SK-N-SH (cell line): ENCODE measurements at regions not wholly inside any gene's neighbourhood (a gene's known extent, or its start where the extent isn't known, plus 50 kb on each side); places are given as distances from the start of the nearest gene placed in this dataset.
A peak's percentile ranks its signal among the peaks of the same experiment; 100 is the strongest.
"Not testable (repeated sequence)": the region's sequence is repeated elsewhere in the genome, so short reads cannot be mapped to it uniquely, and the experiment has no call there.

Source experiments
- CTCF ChIA-PET: fragments of 300-600, 350-600 bp; formaldehyde crosslinking; extraction: SDS; loops from one replicate; lab custom pipeline; 2021; lab: Yijun Ruan, JAX
- POLR2A ChIA-PET: fragments of 350-600 bp; sonication (Branson Sonifier 250); formaldehyde crosslinking; extraction: SDS; loops from one replicate; lab custom pipeline; 2020; ENCODE audit warnings: antibody characterized with exemption, inconsistent platforms; lab: Yijun Ruan, JAX
- DNase-seq: peaks from one replicate; pipeline ENCODE4 v3.0.0; 2012
- H2AFZ ChIP-seq: fragments of 200-600 bp; sonication (generic); 2 replicates; pipeline ENCODE4 v1.8.1; 2016; ENCODE audit warnings: antibody characterized with exemption, mild to moderate bottlenecking, low read depth
- H3F3A ChIP-seq: fragments of 200-600 bp; sonication (generic); replicated peaks from 2 replicates; pipeline ENCODE3; 2016; ENCODE audit warnings: antibody characterized with exemption, mild to moderate bottlenecking; ENCODE audit not compliant: insufficient read depth
- H3K27ac ChIP-seq, 2 experiments: fragments of 200-500 bp in 1 of 2; fragments of 200-600 bp in 1 of 2; sonication (Bioruptor generic) in 1 of 2; sonication (generic), shearing (Covaris generic) in 1 of 2; 2 replicates each; pipeline versions ENCODE4 v1.5.1 to v1.6.1; 2014 to 2016; ENCODE audit warnings: low read depth in 2 of 2, inconsistent platforms in 1 of 2, low read length in 1 of 2, mild to moderate bottlenecking in 1 of 2, mixed read lengths in 1 of 2
- H3K27me3 ChIP-seq: fragments of 200-600 bp; sonication (generic), shearing (Covaris generic); 2 replicates; pipeline ENCODE4 v1.6.1; 2016; ENCODE audit warnings: mixed run types; ENCODE audit not compliant: insufficient read depth
- H3K36me3 ChIP-seq, 2 experiments: fragments of 200-500 bp in 1 of 2; fragments of 200-600 bp in 1 of 2; sonication (Bioruptor generic) in 1 of 2; sonication (generic) in 1 of 2; replicated peaks in 1 of 2; 2 replicates each; pipeline versions ENCODE3 to v1.5.1; 2014 to 2016; ENCODE audit warnings: low read length in 1 of 2, mild to moderate bottlenecking in 1 of 2; ENCODE audit not compliant: insufficient read depth in 2 of 2, control insufficient read depth in 1 of 2
- H3K4me1 ChIP-seq, 2 experiments: fragments of 200-500 bp in 1 of 2; fragments of 200-600 bp in 1 of 2; sonication (Bioruptor generic) in 1 of 2; sonication (generic), shearing (Covaris generic) in 1 of 2; 2 replicates each; pipeline versions ENCODE4 v1.5.1 to v1.6.1; 2014 to 2016; ENCODE audit warnings: low read depth in 1 of 2, low read length in 1 of 2, mixed run types in 1 of 2; ENCODE audit not compliant: insufficient read depth in 2 of 2, control insufficient read depth in 1 of 2
- H3K4me2 ChIP-seq: fragments of 200-600 bp; sonication (generic), shearing (Covaris generic); 2 replicates; pipeline ENCODE4 v1.6.1; 2017; ENCODE audit warnings: mixed run types
- H3K4me3 ChIP-seq, 2 experiments: fragments of 200-500 bp in 1 of 2; fragments of 200-600 bp in 1 of 2; sonication (Bioruptor generic) in 1 of 2; sonication (generic), shearing (Covaris generic) in 1 of 2; 2 replicates each; pipeline versions ENCODE4 v1.5.1 to v1.8.1; 2014 to 2016; ENCODE audit warnings: low read depth in 2 of 2, inconsistent platforms in 1 of 2, low read length in 1 of 2, mild to moderate bottlenecking in 1 of 2, mixed read lengths in 1 of 2, moderate library complexity in 1 of 2
- H3K79me2 ChIP-seq: fragments of 200-600 bp; sonication (generic); 2 replicates; pipeline ENCODE4 v1.8.1; 2017; ENCODE audit warnings: mild to moderate bottlenecking; ENCODE audit not compliant: insufficient read depth
- H3K9ac ChIP-seq: fragments of 200-600 bp; sonication (generic); 2 replicates; pipeline ENCODE4 v1.6.1; 2017; ENCODE audit warnings: mixed run types
- H3K9me2 ChIP-seq: fragments of 200-600 bp; sonication (generic); 2 replicates; pipeline ENCODE4 v1.6.1; 2017; ENCODE audit warnings: mixed run types
- H3K9me3 ChIP-seq: fragments of 200-600 bp; sonication (generic); 2 replicates; pipeline ENCODE4 v1.6.1; 2017; ENCODE audit warnings: mixed run types, mild to moderate bottlenecking, moderate library complexity
- H4K20me1 ChIP-seq: fragments of 200-600 bp; sonication (generic); 2 replicates; pipeline ENCODE4 v1.6.1; 2017; ENCODE audit warnings: mild to moderate bottlenecking, mixed run types; ENCODE audit not compliant: insufficient read depth
- CHD2 ChIP-seq: fragments of 150-350 bp; IDR thresholded peaks from 2 replicates; pipeline ENCODE4 v1.6.1; 2018; ENCODE audit warnings: low read length; ENCODE audit not compliant: partially characterized antibody
- FOSL2 ChIP-seq: IDR thresholded peaks from 2 replicates; pipeline ENCODE4 v1.4.0; 2012; ENCODE audit warnings: low read depth, mild to moderate bottlenecking, moderate library complexity, borderline replicate concordance
- FOXM1 ChIP-seq: IDR thresholded peaks from 2 replicates; pipeline ENCODE4 v1.4.0; 2012; ENCODE audit warnings: low read depth, mild to moderate bottlenecking
- GABPA ChIP-seq: IDR thresholded peaks from 2 replicates; pipeline ENCODE4 v1.4.0; 2012; ENCODE audit warnings: low read depth, mild to moderate bottlenecking
- MEF2A ChIP-seq: IDR thresholded peaks from 2 replicates; pipeline ENCODE4 v1.4.0; 2012; ENCODE audit warnings: low read depth, borderline replicate concordance
- MXI1 ChIP-seq: IDR thresholded peaks from 2 replicates; pipeline ENCODE4 v1.6.1; 2012; ENCODE audit warnings: mild to moderate bottlenecking, low read depth, low read length, improper control_type of control experiment
- NFIC ChIP-seq: IDR thresholded peaks from 2 replicates; pipeline ENCODE4 v1.4.0; 2012; ENCODE audit warnings: borderline replicate concordance
- POLR2AphosphoS5 ChIP-seq: IDR thresholded peaks from 2 replicates; pipeline ENCODE4 v1.6.1; 2012; ENCODE audit warnings: low read depth, low read length
- RAD21 ChIP-seq: IDR thresholded peaks from 2 replicates; pipeline ENCODE4 v1.6.1; 2012; ENCODE audit warnings: mild to moderate bottlenecking, low read length
- RCOR1 ChIP-seq: fragments of 150-350 bp; IDR thresholded peaks from 2 replicates; pipeline ENCODE4 v1.6.1; 2017; ENCODE audit warnings: antibody characterized with exemption, low read length
- SIN3A ChIP-seq: IDR thresholded peaks from 2 replicates; pipeline ENCODE4 v1.6.1; 2012; ENCODE audit warnings: low read depth, mild to moderate bottlenecking, low read length, moderate library complexity, borderline replicate concordance
- SMC3 ChIP-seq: IDR thresholded peaks from 2 replicates; pipeline ENCODE4 v1.6.1; 2012; ENCODE audit warnings: low read depth, low read length, improper control_type of control experiment
- TAF1 ChIP-seq: IDR thresholded peaks from 2 replicates; pipeline ENCODE4 v1.6.1; 2012; ENCODE audit warnings: low read depth, mild to moderate bottlenecking, low read length, moderate library complexity, borderline replicate concordance
- WGBS: methylation state at CpG from one replicate; pipeline ENCODE4 v1.1.6; 2017; ENCODE audit warnings: low lambda C conversion rate; 5-methylcytosine and 5-hydroxymethylcytosine counted together
- TF ChIP-seq, protein P1 (sequence below): fragments of 200-600 bp; sonication (generic); IDR thresholded peaks from 2 replicates; pipeline ENCODE4 v1.6.1; 2017; ENCODE audit warnings: antibody characterized with exemption, mild to moderate bottlenecking, moderate library complexity
- TF ChIP-seq, protein P2 (sequence below): fragments of 150-350 bp; IDR thresholded peaks from 2 replicates; pipeline ENCODE4 v1.6.1; 2017; ENCODE audit warnings: antibody characterized with exemption, low read length, low read depth, borderline replicate concordance

DNA sequence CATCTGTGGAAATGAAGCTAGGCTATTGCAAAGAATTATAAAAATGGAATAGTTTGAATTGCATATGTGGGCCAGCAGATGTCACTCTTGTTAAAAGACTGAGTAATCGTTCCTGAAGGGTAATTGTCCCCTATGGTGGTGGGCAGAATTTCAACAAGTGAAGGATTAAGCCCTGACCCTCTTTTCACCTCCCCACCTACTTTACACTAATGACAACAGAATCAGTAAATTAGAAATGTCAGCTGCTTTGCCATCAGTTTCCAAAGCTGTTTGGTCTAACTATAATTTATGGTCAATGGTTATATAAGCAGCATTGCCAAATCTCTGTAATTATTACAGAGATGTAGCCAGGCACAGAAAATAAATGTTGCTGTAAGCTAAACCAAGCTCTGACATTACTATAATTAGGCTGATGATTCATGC is 898.6 kb downstream of the AMY1C start:
- Histone ChIP-seq H2AFZ (no peak overlapping the region), H3K4me3 (no peak overlapping the region; a peak in 1 of 4 replicates), H3K9ac (no peak overlapping the region), H3K27ac (no peak overlapping the region), H3K27me3 (no peaks in the 10 kb centered on the region), H3K9me2 (no peaks in the 10 kb centered on the region), H3K4me2 (no peak overlapping the region), H3K9me3 (no peaks in the 10 kb centered on the region), H3F3A (no peaks in the 10 kb centered on the region), H3K36me3 (no peaks in the 10 kb centered on the region), H3K79me2 (no peaks in the 10 kb centered on the region), H4K20me1 (no peaks in the 10 kb centered on the region), H3K4me1 (no peaks in the 10 kb centered on the region)
- WGBS, result 0% methylated on average over 1 of the region's 1 CpG
- ChIA-PET POLR2A (no interaction called here), CTCF (interaction anchor here (0.5 to 2.0 kb wide), 16 partner anchors 8 to 1145 kb away, joined by 3 to 12 read pairs (median 4); no protein-coding TSS in a partner anchor)
- peak; percentile 57 for DNase-seq
- no peak for TF ChIP-seq NFIC
- peak; percentile 74 for TF ChIP-seq RAD21
- TF ChIP-seq, protein P1, sequence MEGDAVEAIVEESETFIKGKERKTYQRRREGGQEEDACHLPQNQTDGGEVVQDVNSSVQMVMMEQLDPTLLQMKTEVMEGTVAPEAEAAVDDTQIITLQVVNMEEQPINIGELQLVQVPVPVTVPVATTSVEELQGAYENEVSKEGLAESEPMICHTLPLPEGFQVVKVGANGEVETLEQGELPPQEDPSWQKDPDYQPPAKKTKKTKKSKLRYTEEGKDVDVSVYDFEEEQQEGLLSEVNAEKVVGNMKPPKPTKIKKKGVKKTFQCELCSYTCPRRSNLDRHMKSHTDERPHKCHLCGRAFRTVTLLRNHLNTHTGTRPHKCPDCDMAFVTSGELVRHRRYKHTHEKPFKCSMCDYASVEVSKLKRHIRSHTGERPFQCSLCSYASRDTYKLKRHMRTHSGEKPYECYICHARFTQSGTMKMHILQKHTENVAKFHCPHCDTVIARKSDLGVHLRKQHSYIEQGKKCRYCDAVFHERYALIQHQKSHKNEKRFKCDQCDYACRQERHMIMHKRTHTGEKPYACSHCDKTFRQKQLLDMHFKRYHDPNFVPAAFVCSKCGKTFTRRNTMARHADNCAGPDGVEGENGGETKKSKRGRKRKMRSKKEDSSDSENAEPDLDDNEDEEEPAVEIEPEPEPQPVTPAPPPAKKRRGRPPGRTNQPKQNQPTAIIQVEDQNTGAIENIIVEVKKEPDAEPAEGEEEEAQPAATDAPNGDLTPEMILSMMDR, result peak; percentile 59
- TF ChIP-seq SMC3, result peak; percentile 38; the same call in 1 of the 2 replicates

DNA sequence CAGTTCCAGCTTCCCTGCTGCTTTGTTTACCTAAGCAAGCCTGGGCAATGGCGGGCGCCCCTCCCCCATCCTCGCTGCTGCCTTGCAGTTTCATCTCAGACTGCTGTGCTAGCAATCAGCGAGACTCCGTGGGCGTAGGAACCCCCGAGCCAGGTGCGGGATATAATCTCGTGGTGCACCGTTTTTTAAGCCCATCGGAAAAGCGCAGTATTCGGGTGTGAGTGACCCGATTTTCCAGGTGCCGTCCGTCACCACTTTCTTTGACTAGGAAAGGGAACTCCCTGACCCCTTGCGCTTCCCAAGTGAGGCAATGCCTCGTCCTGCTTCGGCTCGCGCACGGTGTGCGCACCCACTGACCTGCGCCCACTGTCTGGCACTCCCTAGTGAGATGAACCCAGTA is 914.7 kb downstream of the AMY1C start:
- H3K4me3 ChIP-seq, H3F3A ChIP-seq, H2AFZ ChIP-seq, H3K4me1 ChIP-seq, H3K9me2 ChIP-seq, H4K20me1 ChIP-seq, H3K27me3 ChIP-seq, DNase-seq, H3K4me2 ChIP-seq, H3K9ac ChIP-seq, H3K36me3 ChIP-seq, H3K9me3 ChIP-seq, H3K27ac ChIP-seq, POLR2A ChIA-PET, H3K79me2 ChIP-seq, CTCF ChIA-PET: not testable (repeated sequence)
- 58% methylated on average over 6 of the region's 24 CpGs for WGBS

DNA sequence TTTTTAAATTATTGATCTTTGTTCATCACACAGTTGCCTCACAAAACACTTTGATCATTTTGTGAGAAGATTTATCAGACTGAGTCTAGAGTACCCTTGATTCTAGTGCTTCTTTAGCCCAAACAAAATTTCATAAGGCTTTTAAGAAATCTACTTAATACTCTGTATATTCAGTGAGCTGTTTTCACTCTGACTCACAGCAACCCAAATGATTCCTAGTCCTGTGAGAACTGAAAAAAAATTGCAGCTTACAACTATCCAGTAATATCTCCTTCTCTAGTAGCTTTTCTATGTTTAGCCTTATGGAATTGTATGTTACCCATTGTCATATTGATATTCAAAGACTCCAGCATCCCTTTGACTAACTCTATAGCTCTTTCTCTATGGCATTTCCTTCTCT is 915.6 kb downstream of the AMY1C start:
- H3K27me3 ChIP-seq, result no peaks in the 10 kb centered on the region
- H3K79me2 ChIP-seq, result no peaks in the 10 kb centered on the region
- no peak overlapping the region for H2AFZ ChIP-seq
- H3F3A ChIP-seq, result no peaks in the 10 kb centered on the region
- H3K27ac ChIP-seq, result no peak overlapping the region
- no peak overlapping the region for H3K4me3 ChIP-seq
- H3K36me3 ChIP-seq, result no peaks in the 10 kb centered on the region
- H4K20me1 ChIP-seq, result no peaks in the 10 kb centered on the region
- H3K9me2 ChIP-seq, result no peaks in the 10 kb centered on the region
- POLR2A ChIA-PET, result no interaction called here
- no peak for DNase-seq
- no peaks in the 10 kb centered on the region; the same call in 1 of the 2 replicates for H3K9me3 ChIP-seq
- TF ChIP-seq SIN3A, result no peak
- TF ChIP-seq, protein P1, result no peak
- TF ChIP-seq, protein P2, sequence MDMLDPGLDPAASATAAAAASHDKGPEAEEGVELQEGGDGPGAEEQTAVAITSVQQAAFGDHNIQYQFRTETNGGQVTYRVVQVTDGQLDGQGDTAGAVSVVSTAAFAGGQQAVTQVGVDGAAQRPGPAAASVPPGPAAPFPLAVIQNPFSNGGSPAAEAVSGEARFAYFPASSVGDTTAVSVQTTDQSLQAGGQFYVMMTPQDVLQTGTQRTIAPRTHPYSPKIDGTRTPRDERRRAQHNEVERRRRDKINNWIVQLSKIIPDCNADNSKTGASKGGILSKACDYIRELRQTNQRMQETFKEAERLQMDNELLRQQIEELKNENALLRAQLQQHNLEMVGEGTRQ, result no peak
- TF ChIP-seq FOSL2, result no peak
- TF ChIP-seq FOXM1, result no peak
- no peak for TF ChIP-seq NFIC
- no peak for TF ChIP-seq GABPA
- TF ChIP-seq RCOR1, result no peak
- TF ChIP-seq CHD2, result no peak
- TF ChIP-seq MEF2A, result no peak
- TF ChIP-seq TAF1, result no peak
- no peak for TF ChIP-seq POLR2AphosphoS5
- no peak for TF ChIP-seq MXI1
- TF ChIP-seq, all 33 proteins: peak for 0
- Histone ChIP-seq H3K4me2 (no peak overlapping the region), H3K4me1 (no peaks in the 10 kb centered on the region), H3K9ac (no peak overlapping the region)
- CTCF ChIA-PET, result interaction anchor here (1.2 kb wide), 1 partner anchor 17 kb away, joined by 4 read pairs; no protein-coding TSS in a partner anchor
